GM18499 (cell line): ENCODE measurements at regions not wholly inside any gene's neighbourhood (a gene's known extent, or its start where the extent isn't known, plus 50 kb on each side); places are given as distances from the start of the nearest gene placed in this dataset.
A peak's percentile ranks its signal among the peaks of the same experiment; 100 is the strongest.

Source experiments
- ATAC-seq: cut with Tn5 transposase; IDR thresholded peaks from one replicate; pipeline ENCODE4 v1.9.1; 2021; ENCODE audit warnings: moderate number of reproducible peaks; ENCODE audit not compliant: insufficient read depth, unreplicated experiment

GRCh38 chr4:166594326-166594946 is 639.9 kb downstream of the SPOCK3 start:
- no peak for ATAC-seq

DNA sequence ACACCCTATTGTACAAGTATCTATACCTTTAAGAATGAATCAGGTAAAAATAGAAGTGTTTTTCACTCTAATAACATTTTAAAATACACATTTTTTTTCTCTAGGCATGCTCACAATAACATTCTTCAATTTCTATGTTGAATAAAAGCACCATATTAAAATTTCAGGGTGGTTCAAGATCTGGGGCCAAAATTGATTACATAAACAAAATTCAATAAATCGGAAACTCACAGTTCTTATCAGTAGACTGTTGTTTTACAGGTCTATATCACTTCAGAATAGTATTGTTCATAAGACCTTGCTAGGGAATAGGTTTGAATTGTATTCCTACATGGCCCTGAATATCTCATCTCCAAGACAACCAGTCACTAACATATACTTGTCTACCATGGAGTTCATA is 634.0 kb downstream of the SPOCK3 start:
- ATAC-seq = no peak

DNA sequence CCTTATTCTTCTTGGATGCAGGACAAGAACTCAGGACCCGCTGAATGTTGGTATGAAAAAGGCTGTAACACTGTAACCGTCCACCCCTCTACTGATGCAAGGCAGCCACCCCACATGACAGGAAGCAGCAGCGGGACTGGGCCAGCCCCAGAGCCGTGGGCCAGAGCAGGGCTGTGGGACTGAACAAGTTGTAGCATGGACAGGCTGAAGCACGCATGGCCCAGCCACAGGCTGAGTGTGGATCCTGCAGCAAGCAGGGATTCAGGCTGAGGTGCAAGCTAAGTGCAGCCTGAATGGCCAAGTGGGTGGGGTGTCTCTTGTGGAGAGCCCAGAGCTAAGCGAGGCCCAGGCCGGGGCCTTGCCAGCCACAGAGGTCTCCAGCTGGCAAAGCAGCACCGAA is 632.2 kb downstream of the SPOCK3 start:
- ATAC-seq = no peak

DNA sequence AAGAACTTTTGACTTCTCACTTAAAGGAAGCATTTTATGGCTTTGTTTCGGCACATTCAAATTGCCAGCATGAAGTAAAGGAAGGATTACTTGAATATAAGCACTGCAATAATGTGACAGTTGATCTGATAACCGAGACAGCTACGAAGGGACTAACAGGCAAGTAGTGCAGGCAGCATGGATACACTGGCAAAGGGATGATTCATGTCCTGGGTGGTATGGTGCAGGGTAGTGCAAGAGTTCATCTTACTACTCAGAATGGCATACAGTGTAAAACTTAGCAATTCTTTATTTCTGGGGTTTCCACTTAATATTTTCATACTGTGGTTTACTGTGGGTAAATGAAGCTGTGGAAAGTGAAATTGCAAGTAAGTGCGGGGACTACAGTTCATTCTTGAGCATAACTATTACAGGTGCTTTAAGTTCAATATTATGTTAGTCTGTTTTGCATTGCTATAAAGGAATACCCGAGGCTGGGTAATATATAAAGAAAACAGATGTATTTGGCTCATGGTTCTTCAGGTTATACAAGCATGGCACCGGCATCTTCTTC is 611.8 kb downstream of the SPOCK3 start:
- ATAC-seq = no peak

DNA sequence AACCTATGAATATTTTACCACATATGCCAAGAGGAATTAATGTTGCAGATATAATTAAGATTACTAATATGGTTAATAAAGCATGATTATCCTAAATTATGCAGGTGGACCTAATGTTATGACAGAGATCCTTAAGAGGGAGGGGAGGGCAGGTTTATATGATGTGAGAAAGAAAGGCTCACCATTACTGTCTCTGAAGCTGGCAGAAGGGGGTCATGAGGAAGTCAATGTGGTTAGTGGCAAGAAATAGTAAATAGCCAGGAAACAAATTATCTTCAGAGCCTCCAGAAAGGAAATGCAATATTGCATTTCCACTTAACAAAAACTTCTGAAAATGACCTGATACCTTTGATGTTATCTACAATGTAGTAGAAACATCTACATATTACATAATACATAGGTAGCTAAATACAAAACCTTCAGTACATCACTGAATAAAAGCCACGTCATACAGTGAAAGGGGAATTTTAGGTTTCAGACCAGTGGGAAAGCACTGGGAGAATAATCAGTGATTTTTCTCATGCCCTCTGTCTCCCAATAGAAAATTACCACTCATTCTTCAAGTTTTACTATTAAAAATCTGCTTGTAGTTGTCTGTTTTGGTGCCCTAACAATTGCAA is 609.2 kb downstream of the SPOCK3 start:
- ATAC-seq = no peak

DNA sequence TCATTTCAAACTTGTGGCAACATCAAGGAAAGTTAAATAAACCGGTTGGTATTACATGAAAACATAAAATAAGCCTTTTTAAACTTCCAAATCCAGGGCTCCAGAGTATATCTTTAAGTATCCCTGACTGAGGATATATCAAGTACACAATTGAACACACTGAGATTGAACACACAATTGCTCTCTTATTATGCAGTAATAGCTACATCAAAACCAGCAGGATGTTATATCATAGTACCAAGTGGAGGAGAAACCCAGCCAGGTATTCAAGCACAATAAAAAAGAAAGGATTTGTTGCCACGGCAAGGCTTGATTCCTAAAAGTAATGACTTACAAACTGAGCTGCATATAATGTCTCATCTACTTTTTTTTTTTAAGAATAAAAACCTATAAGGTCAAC is 605.8 kb downstream of the SPOCK3 start:
- ATAC-seq = no peak

- no peak for ATAC-seq
These were observed 598.9 kb downstream of the SPOCK3 start for GRCh38 chr4:166635367-166635766.

DNA sequence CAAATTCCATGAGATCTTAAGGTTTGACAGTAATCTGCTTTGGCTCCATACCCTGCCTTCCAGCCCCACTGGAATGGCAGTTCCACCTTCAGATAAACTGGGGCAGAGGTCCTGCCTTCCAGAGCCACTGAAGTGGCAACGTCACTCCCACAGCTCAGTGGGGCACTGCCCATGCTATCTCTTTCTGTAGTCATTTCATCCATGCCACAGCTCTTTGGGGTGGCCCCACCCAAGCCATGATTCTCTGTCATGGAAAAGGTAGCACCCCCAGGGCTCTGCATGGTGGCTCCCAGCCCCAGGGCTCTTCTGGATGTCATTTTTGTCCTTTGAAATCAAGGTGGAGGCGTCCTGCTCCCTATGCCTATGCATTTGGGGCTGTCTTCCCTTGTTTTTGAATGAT is 596.5 kb downstream of the SPOCK3 start:
- ATAC-seq = no peak

DNA sequence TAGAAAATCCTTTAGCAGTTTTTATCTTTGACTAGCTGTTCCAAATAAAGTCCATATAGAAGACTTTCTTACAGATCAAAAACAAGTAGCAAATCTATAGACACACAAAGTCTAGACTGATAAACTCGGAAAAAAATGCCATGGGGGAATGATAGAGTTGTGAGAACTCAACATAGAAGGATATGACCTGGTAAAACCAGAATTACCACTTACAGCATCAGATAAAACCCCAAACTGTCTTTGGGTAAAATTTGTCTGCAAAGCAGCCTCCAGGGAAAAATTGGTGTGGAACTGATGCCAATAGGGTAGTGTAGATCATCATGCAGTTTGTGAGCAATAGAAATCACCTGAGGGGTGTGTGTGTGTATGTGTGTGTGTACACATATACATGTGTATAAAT is 579.1 kb downstream of the SPOCK3 start:
- ATAC-seq = no peak

DNA sequence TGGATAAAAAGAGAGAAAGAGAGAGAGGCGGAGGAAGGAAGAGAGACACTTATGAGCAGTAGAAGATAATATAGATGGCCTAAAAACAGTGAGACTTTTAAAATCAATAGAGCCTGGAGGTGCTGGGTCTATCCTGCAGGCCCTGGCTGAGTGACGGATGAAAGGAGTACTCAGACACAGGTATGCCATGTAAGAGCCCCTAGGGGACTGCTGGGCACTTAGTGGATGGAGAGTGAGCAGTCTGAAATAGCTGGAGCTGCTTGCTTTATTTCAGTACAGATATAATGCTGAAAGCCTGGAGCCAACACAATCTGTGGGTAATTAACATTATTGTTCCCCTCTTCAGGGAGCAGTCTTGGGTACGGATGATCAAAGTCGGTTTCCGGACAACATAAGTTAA is 578.6 kb downstream of the SPOCK3 start:
- ATAC-seq = no peak

DNA sequence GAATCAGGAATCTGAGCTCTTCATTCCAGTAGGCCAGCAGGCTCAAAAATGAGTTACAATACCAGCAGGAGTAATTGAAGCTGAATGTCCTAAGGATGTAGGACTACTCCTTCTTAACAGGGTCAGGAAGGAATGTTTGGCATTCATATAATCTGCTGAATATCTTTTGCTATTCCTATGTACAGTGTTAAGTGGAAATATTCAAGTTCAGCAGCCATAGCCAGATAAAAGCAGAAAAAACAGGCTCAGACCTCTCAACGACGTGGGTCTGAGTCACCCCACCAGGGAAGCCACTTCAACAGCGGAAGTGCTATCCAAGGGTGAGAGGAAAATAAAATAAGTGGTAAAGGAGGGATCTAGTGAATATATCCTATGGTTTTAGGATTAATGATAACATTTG is 577.0 kb downstream of the SPOCK3 start:
- ATAC-seq = no peak

GRCh38 chr4:166658585-166658984 is 575.7 kb downstream of the SPOCK3 start:
- ATAC-seq = peak; percentile 29

GRCh38 chr4:166662266-166662843 is 571.9 kb downstream of the SPOCK3 start:
- peak; percentile 83 for ATAC-seq

- no peak for ATAC-seq
These were observed 564.0 kb downstream of the SPOCK3 start for GRCh38 chr4:166670341-166670740.

- no peak for ATAC-seq
These were observed 560.4 kb downstream of the SPOCK3 start for GRCh38 chr4:166673911-166674310.

GRCh38 chr4:166675411-166675810 is 558.9 kb downstream of the SPOCK3 start:
- ATAC-seq = no peak

- no peak for ATAC-seq
These were observed 553.5 kb downstream of the SPOCK3 start for GRCh38 chr4:166680796-166681195.

DNA sequence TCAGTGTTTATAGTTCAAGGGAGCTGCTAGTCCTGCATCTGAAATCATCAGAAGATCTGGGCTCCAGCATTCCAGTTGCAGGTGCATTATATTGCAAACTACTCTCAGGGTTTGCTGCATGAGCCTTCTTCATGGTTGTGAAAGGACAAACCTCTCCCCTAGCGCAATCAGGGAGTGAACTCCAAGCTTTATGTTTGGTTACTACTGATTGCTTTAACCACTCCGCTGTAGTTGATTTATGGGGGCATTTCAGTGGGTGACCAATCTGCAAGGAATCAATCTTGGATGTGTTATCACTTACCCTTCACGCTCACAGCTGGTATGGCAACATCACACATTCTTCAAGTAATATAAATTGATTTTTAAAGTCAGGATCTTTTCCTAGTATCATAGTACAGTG is 552.1 kb downstream of the SPOCK3 start:
- ATAC-seq = no peak
